Lung microvascular endothelial cell (primary cell): ENCODE measurements at regions not wholly inside any gene's neighbourhood (a gene's known extent, or its start where the extent isn't known, plus 50 kb on each side); places are given as distances from the start of the nearest gene placed in this dataset.

ENCODE experiments used
- DNase-seq, 2 donors: peaks; one replicate each; pipeline versions ENCODE4 v3.0.0 to v3.0.0-alpha.2; 2010; ENCODE audit warnings: low read depth in 2 of 2

- DNase-seq = no peak
Measured at GRCh38 chr17:83177611-83178532, 98.5 kb downstream of the METRNL start.

- DNase-seq = peak in 1 of 2 donors; percentile 70
Measured at GRCh38 chr17:83178533-83179304, 99.3 kb downstream of the METRNL start.

GRCh38 chr17:83179374-83179773, 100.0 kb downstream of the METRNL start:
- DNase-seq = peak in 1 of 2 donors; percentile 93

GRCh38 chr17:83179811-83180210, 100.4 kb downstream of the METRNL start:
- no peak for DNase-seq

- DNase-seq = no peak
Measured at GRCh38 chr17:83180264-83180995, 101.0 kb downstream of the METRNL start.

- no peak for DNase-seq
Measured at GRCh38 chr17:83180996-83181481, 101.6 kb downstream of the METRNL start.

GRCh38 chr17:83181991-83182619, 102.7 kb downstream of the METRNL start:
- no peak for DNase-seq

- no peak for DNase-seq
Measured at GRCh38 chr17:83182620-83183101, 103.3 kb downstream of the METRNL start.

- DNase-seq = no peak
Measured at GRCh38 chr17:83183145-83183948, 103.9 kb downstream of the METRNL start.

GRCh38 chr17:83183951-83184506, 104.6 kb downstream of the METRNL start:
- DNase-seq = peak; percentile 57 to 72

- DNase-seq = no peak
Measured at GRCh38 chr17:83185023-83186002, 105.9 kb downstream of the METRNL start.

GRCh38 chr17:83186226-83186625, 106.8 kb downstream of the METRNL start:
- DNase-seq = peak in 1 of 2 donors; percentile 74

GRCh38 chr17:83186751-83187421, 107.5 kb downstream of the METRNL start:
- no peak for DNase-seq

GRCh38 chr17:83187782-83188311, 108.4 kb downstream of the METRNL start:
- DNase-seq = no peak

GRCh38 chr17:83189044-83190003, 109.9 kb downstream of the METRNL start:
- peak in 1 of 2 donors; percentile 60 for DNase-seq

- DNase-seq = no peak
Measured at GRCh38 chr17:83190004-83190385, 110.6 kb downstream of the METRNL start.
